ENCODE measurements at regions not wholly inside any gene's neighbourhood (a gene's known extent, or its start where the extent isn't known, plus 50 kb on each side); places are given as distances from the start of the nearest gene placed in this dataset.

DNA sequence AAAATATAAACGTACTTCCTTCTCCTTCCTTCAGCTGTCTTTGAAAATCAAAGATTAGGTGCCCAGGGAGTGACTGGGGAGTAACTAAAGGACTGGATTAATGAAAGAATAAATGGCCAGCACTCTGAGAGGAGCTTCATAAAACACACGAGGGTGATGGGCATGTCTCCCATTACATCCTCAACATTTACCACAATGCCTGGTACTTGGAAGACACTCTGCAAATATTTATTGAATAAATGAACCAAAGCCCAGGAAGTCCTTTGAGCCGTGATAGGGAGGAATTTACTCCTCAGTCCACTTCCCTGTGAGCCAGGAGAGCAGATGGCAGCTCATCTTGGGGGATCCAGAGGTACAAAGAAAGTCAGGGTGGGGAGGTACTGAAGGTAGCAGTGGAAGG lies 96.3 kb downstream of the RAB11FIP2 start:
- H3K9me3 ChIP-seq = no peaks in the 10 kb centered on the region
- TF ChIP-seq, protein P1, sequence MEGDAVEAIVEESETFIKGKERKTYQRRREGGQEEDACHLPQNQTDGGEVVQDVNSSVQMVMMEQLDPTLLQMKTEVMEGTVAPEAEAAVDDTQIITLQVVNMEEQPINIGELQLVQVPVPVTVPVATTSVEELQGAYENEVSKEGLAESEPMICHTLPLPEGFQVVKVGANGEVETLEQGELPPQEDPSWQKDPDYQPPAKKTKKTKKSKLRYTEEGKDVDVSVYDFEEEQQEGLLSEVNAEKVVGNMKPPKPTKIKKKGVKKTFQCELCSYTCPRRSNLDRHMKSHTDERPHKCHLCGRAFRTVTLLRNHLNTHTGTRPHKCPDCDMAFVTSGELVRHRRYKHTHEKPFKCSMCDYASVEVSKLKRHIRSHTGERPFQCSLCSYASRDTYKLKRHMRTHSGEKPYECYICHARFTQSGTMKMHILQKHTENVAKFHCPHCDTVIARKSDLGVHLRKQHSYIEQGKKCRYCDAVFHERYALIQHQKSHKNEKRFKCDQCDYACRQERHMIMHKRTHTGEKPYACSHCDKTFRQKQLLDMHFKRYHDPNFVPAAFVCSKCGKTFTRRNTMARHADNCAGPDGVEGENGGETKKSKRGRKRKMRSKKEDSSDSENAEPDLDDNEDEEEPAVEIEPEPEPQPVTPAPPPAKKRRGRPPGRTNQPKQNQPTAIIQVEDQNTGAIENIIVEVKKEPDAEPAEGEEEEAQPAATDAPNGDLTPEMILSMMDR (IDR thresholded peaks at IDR 0.05) = no peak
- TF ChIP-seq POLR2A (IDR thresholded peaks at IDR 0.05) = no peak
- intact Hi-C loops (cut with DNase I; ENCODE audit: low total_unique reads) = no loop called here
- no peaks in the 10 kb centered on the region for H3K27me3 ChIP-seq
- H3K27ac ChIP-seq = no peak overlapping the region
- WGBS, 2 donors = 67 to 73% methylated on average over 3 of the region's 3 CpGs
- DNase-seq = no peak
- H3K4me3 ChIP-seq = no peak overlapping the region
- no peaks in the 10 kb centered on the region for H3K4me1 ChIP-seq
- no peaks in the 10 kb centered on the region for H3K36me3 ChIP-seq (ENCODE audit: low read depth, missing control alignments)

All from testis (tissue), 2 donors.